NCI-H69 (cell line): ENCODE measurements at regions not wholly inside any gene's neighbourhood (a gene's known extent, or its start where the extent isn't known, plus 50 kb on each side); places are given as distances from the start of the nearest gene placed in this dataset.
A peak's percentile ranks its signal among the peaks of the same experiment; 100 is the strongest.

Source experiments
- DNase-seq: peaks from one replicate; lab custom pipeline; 2025; lab: John Stamatoyannopoulos, UW

DNA sequence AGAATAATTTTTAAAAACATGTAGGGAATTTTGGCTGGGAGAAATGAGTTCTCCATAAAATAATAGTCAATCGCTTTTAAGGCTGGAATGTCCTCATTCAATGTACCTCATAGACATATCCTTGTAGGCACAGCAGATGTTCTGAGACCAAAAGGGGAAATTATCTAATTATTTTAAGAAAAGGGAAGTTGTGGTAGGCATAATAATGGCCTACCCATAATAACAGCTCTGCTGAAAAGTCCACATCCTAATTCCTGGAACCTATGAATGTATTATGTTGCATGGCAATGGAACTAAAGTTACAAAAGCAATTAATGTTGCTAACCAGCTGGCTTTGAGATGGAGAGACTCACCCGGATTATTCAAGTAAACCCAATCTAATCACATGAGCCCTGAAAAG, 216.1 kb downstream of the TRIM36 start:
- no peak for DNase-seq

DNA sequence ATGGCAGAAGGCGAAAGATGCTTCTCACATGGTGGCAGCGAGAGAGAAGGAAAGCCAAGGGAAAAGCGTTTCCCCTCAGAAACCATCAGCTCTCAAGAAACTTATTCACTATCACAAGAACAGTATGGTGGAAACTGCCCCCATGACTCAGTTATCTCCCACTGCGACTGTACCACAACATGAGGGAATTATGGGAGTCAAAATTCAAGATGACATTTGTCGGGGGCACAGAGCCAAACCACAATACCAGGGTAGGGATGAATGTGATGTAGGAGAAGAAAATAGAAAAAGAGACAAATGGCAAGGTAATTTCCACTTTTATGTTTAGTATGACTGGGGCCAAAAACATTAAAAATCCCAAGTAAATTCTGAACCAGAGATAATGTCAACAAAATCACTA, 216.8 kb downstream of the TRIM36 start:
- no peak for DNase-seq

DNA sequence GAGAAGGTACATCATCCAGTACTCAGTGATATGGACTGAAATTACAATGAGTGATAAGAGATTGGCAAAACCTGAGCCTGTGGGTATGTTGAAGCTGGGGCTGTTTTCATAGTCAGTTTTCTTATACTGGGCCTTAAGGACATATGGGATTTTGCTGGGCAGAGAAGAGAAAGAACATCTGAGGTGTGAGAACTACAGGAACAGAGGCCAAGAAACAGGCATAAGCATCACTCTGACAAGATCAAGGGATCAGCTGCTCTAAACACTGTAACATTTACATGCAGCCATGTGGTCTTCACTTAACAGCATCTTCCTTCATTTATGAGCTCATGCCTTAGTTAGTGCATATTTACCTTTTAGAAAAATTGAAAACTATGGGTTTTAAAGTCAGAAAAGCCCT, 220.0 kb downstream of the TRIM36 start:
- DNase-seq = no peak

GRCh38 chr5:114948986-114949621, 220.6 kb downstream of the TRIM36 start:
- no peak for DNase-seq

- no peak for DNase-seq
Observed at GRCh38 chr5:114948363-114948762, 221.3 kb downstream of the TRIM36 start.

DNA sequence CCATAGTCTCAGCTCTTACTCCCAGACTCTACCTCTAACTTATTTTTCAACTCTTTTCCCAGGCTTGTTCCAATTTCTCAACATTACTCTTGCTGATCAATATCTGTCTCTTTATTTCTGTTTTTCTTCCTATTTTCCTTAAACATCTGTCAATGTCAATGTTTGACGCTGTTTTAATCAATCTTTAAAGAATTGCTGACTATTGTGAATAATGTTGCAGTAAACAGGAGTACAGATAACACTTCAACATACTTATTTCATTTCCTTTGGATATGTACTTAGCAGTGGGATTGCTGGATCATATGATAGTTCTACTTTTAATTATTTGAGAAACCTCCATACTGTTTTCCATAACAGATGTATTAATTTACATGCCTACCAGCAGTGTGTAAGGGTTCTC, 229.0 kb downstream of the TRIM36 start:
- DNase-seq = no peak

DNA sequence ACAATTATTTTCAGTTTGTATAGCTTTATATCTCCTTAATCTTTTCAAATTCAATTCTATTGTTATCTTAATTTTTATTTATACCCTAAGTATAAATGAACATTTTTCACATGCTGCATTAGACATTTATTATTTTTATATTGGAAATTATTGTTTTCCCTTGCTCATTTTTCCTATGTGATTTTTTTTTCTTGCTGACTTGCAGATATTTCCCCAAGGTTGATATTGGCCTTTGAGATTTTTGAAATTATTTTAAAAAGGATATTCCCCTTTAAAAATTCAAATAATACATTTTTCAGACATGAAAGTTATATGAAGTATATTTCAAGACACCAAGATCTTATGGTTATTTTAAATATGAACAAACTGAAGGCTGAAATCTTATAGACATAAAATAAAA, 234.2 kb downstream of the TRIM36 start:
- DNase-seq = no peak

GRCh38 chr5:114928644-114929462, 240.9 kb downstream of the TRIM36 start:
- no peak for DNase-seq

DNA sequence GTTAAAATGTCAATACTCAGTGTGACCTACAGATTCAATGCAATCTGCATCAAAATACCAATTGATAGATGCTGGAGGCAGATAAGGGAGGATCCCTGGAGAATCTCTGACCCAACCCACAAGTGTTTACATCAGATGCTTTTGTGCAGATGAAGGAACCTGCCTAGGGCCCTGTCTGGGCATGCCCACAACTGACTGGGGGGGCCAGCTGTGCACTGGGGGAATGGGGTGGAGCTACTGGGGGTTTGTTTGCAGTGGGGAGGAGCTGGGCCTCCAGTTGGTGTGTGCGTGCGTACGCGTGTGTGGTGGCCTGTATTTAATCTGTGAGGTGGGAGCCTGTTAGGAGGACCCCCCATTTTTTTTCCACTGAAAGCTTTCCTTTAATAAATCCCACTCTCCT, 244.9 kb downstream of the TRIM36 start:
- peak; percentile 30 for DNase-seq

DNA sequence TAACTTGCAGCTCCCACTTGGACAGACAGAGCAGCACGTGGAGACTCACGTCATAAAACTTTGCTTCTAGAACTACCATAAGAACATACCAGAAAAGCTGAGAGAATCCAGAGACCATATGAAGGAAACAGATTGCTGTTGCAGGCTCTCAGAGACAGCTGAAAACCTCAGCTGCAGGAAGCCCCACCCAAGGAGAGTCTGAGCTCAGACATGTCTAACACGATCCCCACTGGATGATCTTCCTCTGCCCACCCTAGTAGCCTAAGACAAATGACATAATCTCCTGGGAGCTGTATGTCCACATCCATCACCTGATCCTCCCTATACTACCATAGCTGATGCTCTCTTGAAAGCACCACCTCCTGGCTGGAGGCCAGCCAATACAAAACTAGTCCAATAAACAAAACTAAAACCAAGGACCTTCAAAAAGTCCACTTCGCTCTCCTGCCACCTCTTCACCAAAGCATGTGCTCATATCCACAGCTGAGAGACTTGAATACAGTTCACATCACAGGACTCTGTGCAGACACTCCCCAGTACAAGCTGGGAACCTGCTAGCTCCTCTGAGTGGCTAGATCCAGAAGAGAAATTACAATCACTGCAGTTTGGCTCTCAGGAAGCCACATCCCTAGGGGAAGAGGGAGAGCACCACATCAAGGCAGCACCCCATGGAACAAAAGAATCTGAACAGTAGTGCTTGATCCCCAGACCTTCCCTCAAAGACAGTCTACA, 257.4 kb downstream of the TRIM36 start:
- no peak for DNase-seq

- no peak for DNase-seq
Observed at GRCh38 chr5:114910727-114911126, 259.0 kb downstream of the TRIM36 start.

DNA sequence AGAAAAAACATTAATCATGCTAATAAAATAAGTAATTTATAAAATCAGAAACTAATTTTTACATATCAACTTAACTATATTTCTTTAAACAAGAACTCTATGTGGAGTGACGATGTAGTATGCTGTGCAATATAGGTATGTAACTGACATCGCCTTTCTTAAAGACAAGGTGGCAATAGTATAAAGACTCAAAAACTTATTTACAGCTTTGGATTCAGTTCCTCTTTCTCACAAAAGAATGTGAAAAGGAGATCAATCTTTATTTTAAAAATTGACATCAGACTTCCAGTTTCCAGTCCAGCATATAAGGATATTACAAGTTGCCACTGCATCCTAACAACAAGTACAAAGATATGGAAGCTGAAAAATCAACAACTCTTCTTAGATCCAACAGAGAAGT, 260.3 kb downstream of the TRIM36 start:
- no peak for DNase-seq

- no peak for DNase-seq
Observed at GRCh38 chr5:114903767-114904166, 265.9 kb downstream of the TRIM36 start.

GRCh38 chr5:114898602-114899001, 271.1 kb downstream of the TRIM36 start:
- no peak for DNase-seq

GRCh38 chr5:114883675-114884074, 286.0 kb downstream of the TRIM36 start:
- DNase-seq = no peak

DNA sequence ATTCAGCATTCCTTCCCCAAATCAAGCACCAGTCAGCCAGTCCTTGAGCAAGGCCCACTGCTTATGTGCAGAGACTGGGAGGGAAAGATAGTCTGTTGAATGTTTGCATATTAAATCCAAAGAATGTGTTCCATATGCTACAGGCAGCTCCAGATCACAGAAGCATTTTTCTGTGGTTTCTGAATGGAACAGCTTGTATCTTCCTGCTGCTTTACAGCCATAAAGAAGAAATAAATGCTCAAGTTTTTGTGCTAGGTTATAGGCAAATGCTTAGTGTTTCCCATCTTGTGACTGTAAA, 310.3 kb downstream of the TRIM36 start:
- no peak for DNase-seq

GRCh38 chr5:114858665-114859437, 310.9 kb downstream of the TRIM36 start:
- no peak for DNase-seq

GRCh38 chr5:114857941-114858551, 311.7 kb downstream of the TRIM36 start:
- no peak for DNase-seq

- peak; percentile 43 for DNase-seq
Observed at GRCh38 chr5:114844711-114845110, 325.0 kb downstream of the TRIM36 start.

DNA sequence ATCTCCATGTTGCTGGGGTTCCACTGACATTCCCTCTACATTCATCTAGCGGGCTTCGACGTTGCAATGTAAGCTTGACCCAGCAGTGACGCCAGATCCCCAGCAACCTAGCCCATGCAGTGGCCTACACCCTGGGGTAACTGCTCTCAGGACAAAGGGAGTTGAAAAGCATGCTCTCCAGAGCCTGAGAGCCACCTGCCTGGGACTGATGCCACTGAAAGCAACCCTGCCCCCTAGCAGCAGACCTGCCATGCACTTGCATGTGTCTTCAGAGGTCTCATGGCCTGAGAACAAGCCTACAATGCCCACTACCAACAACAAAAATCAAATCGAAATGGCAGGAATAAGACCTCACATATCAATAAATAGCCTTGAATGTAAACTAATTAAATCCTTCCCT, 330.3 kb downstream of the TRIM36 start:
- no peak for DNase-seq

DNA sequence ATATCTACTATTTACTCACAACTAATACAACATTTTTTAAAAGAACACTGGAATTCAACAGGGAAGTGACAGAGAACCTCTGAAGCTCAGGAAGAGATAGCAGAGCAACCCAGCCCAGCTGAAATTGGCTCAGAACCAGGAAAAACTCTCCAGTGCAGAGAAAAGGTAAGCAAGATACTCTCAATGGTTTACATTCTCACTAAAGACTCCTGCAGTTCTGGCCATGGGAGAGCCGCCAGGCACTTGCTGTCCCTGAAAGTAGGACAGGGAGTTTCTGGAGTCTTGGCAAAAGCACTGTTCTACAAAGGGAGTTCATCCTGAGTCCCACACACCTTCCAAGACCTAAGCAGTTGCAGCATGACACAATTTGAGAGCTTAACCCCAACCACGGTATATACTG, 330.8 kb downstream of the TRIM36 start:
- no peak for DNase-seq

DNA sequence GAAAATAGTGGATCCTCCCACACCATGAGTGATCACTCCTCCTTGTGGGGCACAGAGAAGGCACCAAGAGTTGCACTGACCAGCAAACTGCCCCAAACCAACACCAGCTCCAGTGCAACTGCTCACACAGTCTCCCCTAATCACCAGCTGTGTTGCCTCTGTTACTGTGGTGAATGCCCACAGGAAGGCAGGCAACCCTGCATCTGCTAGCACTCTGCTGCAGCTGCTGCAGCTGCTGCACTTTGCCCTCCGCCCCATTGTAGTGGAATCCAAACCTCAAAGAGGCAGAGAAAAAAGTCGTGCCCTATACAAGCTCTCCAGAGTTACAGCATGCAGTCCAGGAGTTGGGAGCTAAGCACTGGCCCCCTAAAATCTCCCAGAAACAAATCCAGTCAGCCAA, 339.6 kb downstream of the TRIM36 start:
- DNase-seq = no peak
